OCI-LY7 (cell line): ENCODE measurements at regions not wholly inside any gene's neighbourhood (a gene's known extent, or its start where the extent isn't known, plus 50 kb on each side); places are given as distances from the start of the nearest gene placed in this dataset.

Experiments
- BruUV-seq: library from RNA; stranded (reverse); fragments of 400-500 nt; replicated peaks from 2 replicates; lab custom pipeline; 2021; lab: Mats Ljungman, UMichigan
- CTCF ChIA-PET: fragments of 300-600 bp; sonication (Branson Sonifier 250); formaldehyde crosslinking; loops from one replicate; lab custom pipeline; 2022; ENCODE audit warnings: antibody characterized with exemption; ENCODE audit not compliant: unreplicated experiment; lab: Charles Lee
- POLR2A ChIA-PET: fragments of 300-600 bp; sonication (Branson Sonifier 250); formaldehyde crosslinking; loops from one replicate; lab custom pipeline; 2022; ENCODE audit warnings: antibody characterized with exemption; lab: Charles Lee
- DNase-seq: peaks from one replicate; pipeline ENCODE4 v3.0.0-alpha.2; 2015; ENCODE audit warnings: low spot score
- H2AFZ ChIP-seq: fragments of 200-600 bp; sonication (generic), shearing (Covaris generic); 2 replicates; pipeline ENCODE4 v1.6.1; 2014; ENCODE audit warnings: mild to moderate bottlenecking, antibody characterized with exemption, low read length, moderate library complexity
- H3K27ac ChIP-seq: fragments of 200-600 bp; sonication (generic); 2 replicates; pipeline ENCODE4 v1.5.1; 2014; ENCODE audit warnings: mixed run types, low read depth, mild to moderate bottlenecking, moderate library complexity, low read length, inconsistent platforms; ENCODE audit not compliant: poor library complexity, severe bottlenecking
- H3K36me3 ChIP-seq: fragments of 200-600 bp; sonication (generic); 2 replicates; pipeline ENCODE4 v1.6.1; 2014; ENCODE audit warnings: mild to moderate bottlenecking, antibody characterized with exemption, low read length, moderate library complexity, mixed read lengths; ENCODE audit not compliant: insufficient read depth
- H3K4me1 ChIP-seq: fragments of 200-600 bp; sonication (generic); 2 replicates; pipeline ENCODE4 v1.5.1; 2014; ENCODE audit warnings: mild to moderate bottlenecking, low read length; ENCODE audit not compliant: insufficient read depth, poor library complexity, severe bottlenecking
- H3K4me2 ChIP-seq: fragments of 200-600 bp; sonication (generic); 2 replicates; pipeline ENCODE4 v1.6.1; 2014; ENCODE audit warnings: mild to moderate bottlenecking, low read length
- H3K4me3 ChIP-seq: fragments of 200-600 bp; sonication (generic); 2 replicates; pipeline ENCODE4 v1.5.1; 2014; ENCODE audit warnings: mild to moderate bottlenecking, low read depth, low read length; ENCODE audit not compliant: poor library complexity, severe bottlenecking
- H3K79me2 ChIP-seq: fragments of 200-600 bp; sonication (generic); 2 replicates; pipeline ENCODE4 v1.6.1; 2016; ENCODE audit warnings: low read depth, mild to moderate bottlenecking, low read length, moderate library complexity, mixed read lengths; ENCODE audit not compliant: insufficient read depth
- H3K9me2 ChIP-seq: fragments of 200-600 bp; sonication (generic); 2 replicates; pipeline ENCODE4 v1.6.1; 2016; ENCODE audit warnings: mild to moderate bottlenecking, low read length, mixed read lengths; ENCODE audit not compliant: insufficient read depth
- H3K9me3 ChIP-seq: fragments of 200-600 bp; sonication (generic); 2 replicates; pipeline ENCODE4 v1.6.1; 2014; ENCODE audit warnings: mild to moderate bottlenecking, mixed run types, low read length, mixed read lengths
- H4K20me1 ChIP-seq: fragments of 200-600 bp; sonication (generic); 2 replicates; pipeline ENCODE4 v1.6.1; 2014; ENCODE audit warnings: mild to moderate bottlenecking, antibody characterized with exemption, low read length, moderate library complexity, mixed read lengths; ENCODE audit not compliant: insufficient read depth
- EZH2phosphoT487 ChIP-seq: fragments of 200-600 bp; sonication (generic); IDR thresholded peaks from 2 replicates; pipeline ENCODE4 v1.6.1; 2018; ENCODE audit warnings: low read depth, borderline replicate concordance, mild to moderate bottlenecking, mixed run types, antibody characterized with exemption, low read length, moderate library complexity, mixed read lengths
- intact Hi-C: fragments of 100-400 bp; cut with micrococcal nuclease; formaldehyde crosslinking; loops from one replicate; pipeline ENCODE4 v1.10.0; 2022; ENCODE audit not compliant: unreplicated experiment
- TF ChIP-seq, protein P1 (sequence below): fragments of 200-600 bp; sonication (generic); conservative IDR thresholded peaks from 2 replicates; pipeline ENCODE4 v1.5.1; 2014; ENCODE audit warnings: mild to moderate bottlenecking, antibody characterized with exemption, low read length, moderate library complexity, mixed read lengths

DNA sequence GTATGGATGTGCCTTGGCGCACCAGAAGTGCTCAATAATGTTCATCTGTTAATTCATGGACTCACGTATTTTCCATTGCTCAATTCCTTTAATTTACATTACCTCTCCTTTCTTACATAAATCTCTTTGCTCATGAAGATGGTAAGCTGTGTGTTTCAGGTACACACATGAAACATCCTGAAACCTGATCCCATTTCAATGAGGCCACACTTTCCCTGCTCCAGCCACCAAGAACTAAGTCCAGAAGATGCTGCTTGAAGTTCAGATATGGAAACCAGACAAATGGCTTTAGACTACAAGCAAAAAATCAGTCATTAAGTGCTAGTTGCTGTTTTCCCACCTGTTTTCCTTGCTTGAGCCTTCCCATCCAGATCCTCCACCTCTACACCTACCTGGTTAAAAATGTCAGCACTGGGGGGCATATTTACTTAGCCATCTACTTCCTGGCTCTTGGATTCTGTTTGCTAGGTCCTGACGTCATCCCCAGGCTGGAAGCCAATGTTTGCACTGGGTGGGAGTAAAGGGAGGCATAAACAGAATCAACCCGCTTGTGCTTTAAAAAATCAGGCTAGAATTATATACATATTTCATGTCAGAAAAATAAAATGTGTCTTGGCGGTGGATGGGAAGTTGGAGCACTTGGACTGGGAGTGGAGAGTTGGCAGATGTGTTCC lies 309.7 kb downstream of the OSR1 start:
- Histone ChIP-seq H3K36me3 (no peaks in the 10 kb centered on the region), H3K9me3 (no peaks in the 10 kb centered on the region), H3K4me2 (no peak overlapping the region), H3K4me3 (no peak overlapping the region), H3K79me2 (no peaks in the 10 kb centered on the region), H2AFZ (no peak overlapping the region), H3K4me1 (no peaks in the 10 kb centered on the region), H3K9me2 (no peaks in the 10 kb centered on the region), H3K27ac (no peak overlapping the region), H4K20me1 (no peaks in the 10 kb centered on the region)
- TF ChIP-seq EZH2phosphoT487, result no peak
- TF ChIP-seq, protein P1, sequence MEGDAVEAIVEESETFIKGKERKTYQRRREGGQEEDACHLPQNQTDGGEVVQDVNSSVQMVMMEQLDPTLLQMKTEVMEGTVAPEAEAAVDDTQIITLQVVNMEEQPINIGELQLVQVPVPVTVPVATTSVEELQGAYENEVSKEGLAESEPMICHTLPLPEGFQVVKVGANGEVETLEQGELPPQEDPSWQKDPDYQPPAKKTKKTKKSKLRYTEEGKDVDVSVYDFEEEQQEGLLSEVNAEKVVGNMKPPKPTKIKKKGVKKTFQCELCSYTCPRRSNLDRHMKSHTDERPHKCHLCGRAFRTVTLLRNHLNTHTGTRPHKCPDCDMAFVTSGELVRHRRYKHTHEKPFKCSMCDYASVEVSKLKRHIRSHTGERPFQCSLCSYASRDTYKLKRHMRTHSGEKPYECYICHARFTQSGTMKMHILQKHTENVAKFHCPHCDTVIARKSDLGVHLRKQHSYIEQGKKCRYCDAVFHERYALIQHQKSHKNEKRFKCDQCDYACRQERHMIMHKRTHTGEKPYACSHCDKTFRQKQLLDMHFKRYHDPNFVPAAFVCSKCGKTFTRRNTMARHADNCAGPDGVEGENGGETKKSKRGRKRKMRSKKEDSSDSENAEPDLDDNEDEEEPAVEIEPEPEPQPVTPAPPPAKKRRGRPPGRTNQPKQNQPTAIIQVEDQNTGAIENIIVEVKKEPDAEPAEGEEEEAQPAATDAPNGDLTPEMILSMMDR, result no peak
- ChIA-PET CTCF (interaction anchor here (0.9 kb wide), 1 partner anchor 13 kb away, joined by 3 read pairs; no protein-coding TSS in a partner anchor), POLR2A (no interaction called here)
- no TSS peak for BruUV-seq
- intact Hi-C loops, result no loop called here
- no peak for DNase-seq

DNA sequence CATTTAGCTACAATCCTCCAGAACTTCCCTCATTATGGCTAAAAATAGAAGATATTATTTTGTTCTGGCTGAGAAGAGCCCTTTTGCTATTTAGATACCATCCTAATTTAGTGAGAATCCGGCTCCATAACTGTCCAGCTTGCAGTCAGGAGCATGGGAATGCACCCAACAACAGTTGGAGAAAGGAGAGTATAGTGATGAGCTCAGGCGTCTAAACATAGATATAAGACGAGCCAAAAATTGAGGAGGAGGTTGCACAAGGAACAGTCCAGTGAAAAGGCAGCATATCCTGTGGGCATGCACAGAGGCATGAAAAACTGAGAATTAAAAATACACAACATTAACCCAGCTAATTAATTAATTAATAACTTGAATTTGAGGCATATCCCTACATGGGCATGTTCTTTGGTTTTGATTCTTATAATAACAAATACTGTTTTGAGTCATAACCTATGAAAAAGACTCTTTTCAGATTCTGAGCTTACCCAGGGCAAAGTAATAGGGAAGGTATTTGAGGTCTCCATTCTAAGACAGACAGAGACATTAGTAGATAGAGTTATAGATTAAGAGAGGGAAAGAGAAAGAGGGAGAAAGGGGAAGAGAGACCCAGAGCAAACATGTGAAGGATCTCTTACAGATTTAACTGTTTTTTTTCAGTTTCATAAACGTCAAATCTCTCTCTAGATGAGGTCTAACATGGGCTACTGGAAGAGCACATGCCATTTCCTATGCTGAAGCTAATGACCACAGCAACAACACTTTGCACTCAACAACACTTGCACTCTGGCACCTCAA lies 311.2 kb downstream of the OSR1 start:
- POLR2A ChIA-PET, result no interaction called here
- no peaks in the 10 kb centered on the region for H3K9me3 ChIP-seq
- no peak for DNase-seq
- no peak overlapping the region for H3K27ac ChIP-seq
- BruUV-seq, result no TSS peak
- H3K79me2 ChIP-seq, result no peaks in the 10 kb centered on the region
- TF ChIP-seq, protein P1, result no peak
- no peak for TF ChIP-seq EZH2phosphoT487
- no peaks in the 10 kb centered on the region for H3K36me3 ChIP-seq
- H3K9me2 ChIP-seq, result no peaks in the 10 kb centered on the region
- intact Hi-C loops, result no loop called here
- H3K4me1 ChIP-seq, result no peaks in the 10 kb centered on the region
- CTCF ChIA-PET, result interaction anchor here (0.9 kb wide), 1 partner anchor 15 kb away, joined by 3 read pairs; no protein-coding TSS in a partner anchor
- no peak overlapping the region for H3K4me2 ChIP-seq
- H3K4me3 ChIP-seq, result no peak overlapping the region
- no peak overlapping the region for H2AFZ ChIP-seq
- H4K20me1 ChIP-seq, result no peaks in the 10 kb centered on the region
